Fibroblast of lung (primary cell): ENCODE measurements at regions not wholly inside any gene's neighbourhood (a gene's known extent, or its start where the extent isn't known, plus 50 kb on each side); places are given as distances from the start of the nearest gene placed in this dataset.

Experiments
- DNase-seq, 2 donors: peaks; one replicate each; pipeline versions ENCODE4 v3.0.0 to v3.0.0-alpha.2; 2010; ENCODE audit warnings: low read depth in 2 of 2
- H2AFZ ChIP-seq: 2 replicates; pipeline ENCODE4 v1.5.1; 2012; ENCODE audit warnings: low read length, control low read depth, inconsistent platforms
- H3K27ac ChIP-seq: 2 replicates; pipeline ENCODE4 v1.5.1; 2011; ENCODE audit warnings: low read length, control low read depth; ENCODE audit not compliant: insufficient read depth
- H3K27me3 ChIP-seq: 2 replicates; pipeline ENCODE4 v1.5.1; 2011; ENCODE audit warnings: mild to moderate bottlenecking, low read length; ENCODE audit not compliant: control insufficient read depth, insufficient read depth
- H3K36me3 ChIP-seq: 2 replicates; pipeline ENCODE4 v1.5.1; 2011; ENCODE audit warnings: low read length; ENCODE audit not compliant: control insufficient read depth, insufficient read depth
- H3K4me1 ChIP-seq: 2 replicates; pipeline ENCODE4 v1.5.1; 2011; ENCODE audit warnings: low read length; ENCODE audit not compliant: control insufficient read depth, insufficient read depth; ENCODE audit errors: extremely low read depth
- H3K4me2 ChIP-seq: 2 replicates; pipeline ENCODE4 v1.5.1; 2011; ENCODE audit warnings: low read length, control low read depth; ENCODE audit not compliant: insufficient read depth; ENCODE audit errors: extremely low read depth
- H3K4me3 ChIP-seq, 4 experiments: fragments of 200-600 bp in 1 of 4; sonication (generic) in 1 of 4; replicated peaks in 1 of 4; 2 replicates each; pipeline ENCODE4 v1.5.1; 2011 to 2016; ENCODE audit warnings: low read length in 4 of 4, low read depth in 3 of 4, mild to moderate bottlenecking in 3 of 4, control low read depth in 2 of 4, inconsistent platforms in 1 of 4, mixed read lengths in 1 of 4; ENCODE audit not compliant: insufficient read depth in 1 of 4; ENCODE audit errors: control extremely low read depth in 1 of 4
- H3K79me2 ChIP-seq: 2 replicates; pipeline ENCODE4 v1.5.1; 2012; ENCODE audit warnings: mild to moderate bottlenecking, low read length, inconsistent platforms; ENCODE audit not compliant: control insufficient read depth, insufficient read depth
- H3K9ac ChIP-seq: 2 replicates; pipeline ENCODE4 v1.5.1; 2011; ENCODE audit warnings: mild to moderate bottlenecking, low read length, control low read depth; ENCODE audit not compliant: insufficient read depth
- H3K9me3 ChIP-seq: 2 replicates; pipeline ENCODE4 v1.5.1; 2012; ENCODE audit warnings: low read depth, low read length; ENCODE audit not compliant: control insufficient read depth, insufficient read depth
- H4K20me1 ChIP-seq: 2 replicates; pipeline ENCODE4 v1.5.1; 2011; ENCODE audit warnings: low read length; ENCODE audit not compliant: control insufficient read depth, insufficient read depth; ENCODE audit errors: extremely low read depth
- EZH2 ChIP-seq: IDR thresholded peaks from 2 replicates; pipeline ENCODE4 v1.5.1; 2012; ENCODE audit warnings: low read length, control low read depth, mild to moderate bottlenecking; ENCODE audit errors: missing control alignments
- TF ChIP-seq, protein P1 (sequence below), 2 donors: IDR thresholded peaks in 1 of 2; conservative IDR thresholded peaks in 1 of 2; 1 replicate in 1 of 2; 2 replicates in 1 of 2; pipeline ENCODE4 v1.5.1; 2011 to 2012; ENCODE audit warnings: low read length in 2 of 2, control low read depth in 1 of 2, inconsistent platforms in 1 of 2, low read depth in 1 of 2, mild to moderate bottlenecking in 1 of 2

- Histone ChIP-seq H3K4me1 (no peaks in the 10 kb centered on the region), H3K79me2 (no peaks in the 10 kb centered on the region), H3K27ac (no peak overlapping the region), H2AFZ (no peak overlapping the region), H3K4me3 (no peak overlapping the region), H3K27me3 (no peaks in the 10 kb centered on the region), H3K4me2 (no peak overlapping the region), H3K36me3 (no peaks in the 10 kb centered on the region), H3K9me3 (no peaks in the 10 kb centered on the region), H4K20me1 (no peaks in the 10 kb centered on the region), H3K9ac (no peak overlapping the region)
- DNase-seq, result no peak
- TF ChIP-seq, protein P1, sequence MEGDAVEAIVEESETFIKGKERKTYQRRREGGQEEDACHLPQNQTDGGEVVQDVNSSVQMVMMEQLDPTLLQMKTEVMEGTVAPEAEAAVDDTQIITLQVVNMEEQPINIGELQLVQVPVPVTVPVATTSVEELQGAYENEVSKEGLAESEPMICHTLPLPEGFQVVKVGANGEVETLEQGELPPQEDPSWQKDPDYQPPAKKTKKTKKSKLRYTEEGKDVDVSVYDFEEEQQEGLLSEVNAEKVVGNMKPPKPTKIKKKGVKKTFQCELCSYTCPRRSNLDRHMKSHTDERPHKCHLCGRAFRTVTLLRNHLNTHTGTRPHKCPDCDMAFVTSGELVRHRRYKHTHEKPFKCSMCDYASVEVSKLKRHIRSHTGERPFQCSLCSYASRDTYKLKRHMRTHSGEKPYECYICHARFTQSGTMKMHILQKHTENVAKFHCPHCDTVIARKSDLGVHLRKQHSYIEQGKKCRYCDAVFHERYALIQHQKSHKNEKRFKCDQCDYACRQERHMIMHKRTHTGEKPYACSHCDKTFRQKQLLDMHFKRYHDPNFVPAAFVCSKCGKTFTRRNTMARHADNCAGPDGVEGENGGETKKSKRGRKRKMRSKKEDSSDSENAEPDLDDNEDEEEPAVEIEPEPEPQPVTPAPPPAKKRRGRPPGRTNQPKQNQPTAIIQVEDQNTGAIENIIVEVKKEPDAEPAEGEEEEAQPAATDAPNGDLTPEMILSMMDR (conservative IDR thresholded peaks at IDR 0.05 in 1 of 2, IDR thresholded peaks at IDR 0.05 in 1 of 2; ENCODE audit: low read depth in 1 of 2, low read length in 2 of 2), result no peak
- TF ChIP-seq EZH2, result no peak
These were observed 454.4 kb downstream of the BRD1 start for GRCh38 chr22:49373289-49373666.

DNA sequence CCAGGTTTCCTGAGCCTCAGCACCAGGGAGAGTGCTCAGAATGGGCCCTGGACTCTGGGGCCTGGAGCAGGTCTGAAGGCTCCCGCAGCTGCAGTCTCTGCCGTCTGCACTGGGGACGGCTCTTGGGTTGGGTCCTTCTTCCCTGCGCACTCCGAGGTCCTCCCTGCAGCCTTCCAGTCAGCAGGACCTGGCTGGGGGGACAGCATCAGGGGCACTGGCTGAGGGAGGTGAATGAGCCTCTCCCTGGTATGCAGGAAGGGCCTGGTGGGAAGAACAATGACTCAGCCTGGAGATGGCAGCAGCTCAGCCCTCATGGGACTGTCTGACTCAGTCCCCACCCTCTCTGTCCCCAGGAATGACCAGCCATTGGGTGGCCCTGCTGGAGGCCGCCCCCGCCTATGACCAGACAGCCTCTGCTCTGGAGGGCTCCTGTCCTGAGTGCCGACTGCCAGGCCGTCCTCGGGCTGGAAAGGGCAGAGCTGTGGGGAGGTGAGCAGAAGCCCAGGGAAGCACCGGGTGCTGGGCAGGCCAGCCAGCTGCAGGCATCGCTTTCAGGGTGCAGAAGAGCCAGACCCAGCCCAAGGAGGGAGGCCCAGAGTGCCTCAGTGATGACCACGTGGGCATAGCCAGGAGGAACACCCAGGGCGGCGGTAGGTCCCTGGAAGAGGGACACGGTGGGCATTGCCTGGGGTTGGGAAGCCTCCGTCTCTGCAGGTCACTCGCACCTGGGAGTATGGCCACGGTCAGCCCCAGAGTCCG, 455.0 kb downstream of the BRD1 start:
- H3K4me1 ChIP-seq, result no peaks in the 10 kb centered on the region
- TF ChIP-seq EZH2, result no peak
- TF ChIP-seq, protein P1 (conservative IDR thresholded peaks at IDR 0.05 in 1 of 2, IDR thresholded peaks at IDR 0.05 in 1 of 2; ENCODE audit: low read depth in 1 of 2, low read length in 2 of 2), result no peak
- no peaks in the 10 kb centered on the region for H4K20me1 ChIP-seq
- DNase-seq, result no peak
- H3K4me2 ChIP-seq, result no peak overlapping the region
- no peaks in the 10 kb centered on the region for H3K27me3 ChIP-seq
- no peaks in the 10 kb centered on the region for H3K36me3 ChIP-seq
- no peak overlapping the region for H3K4me3 ChIP-seq
- no peak overlapping the region for H2AFZ ChIP-seq
- H3K27ac ChIP-seq, result no peak overlapping the region
- H3K9me3 ChIP-seq, result no peaks in the 10 kb centered on the region
- H3K9ac ChIP-seq, result no peak overlapping the region
- no peaks in the 10 kb centered on the region for H3K79me2 ChIP-seq

DNA sequence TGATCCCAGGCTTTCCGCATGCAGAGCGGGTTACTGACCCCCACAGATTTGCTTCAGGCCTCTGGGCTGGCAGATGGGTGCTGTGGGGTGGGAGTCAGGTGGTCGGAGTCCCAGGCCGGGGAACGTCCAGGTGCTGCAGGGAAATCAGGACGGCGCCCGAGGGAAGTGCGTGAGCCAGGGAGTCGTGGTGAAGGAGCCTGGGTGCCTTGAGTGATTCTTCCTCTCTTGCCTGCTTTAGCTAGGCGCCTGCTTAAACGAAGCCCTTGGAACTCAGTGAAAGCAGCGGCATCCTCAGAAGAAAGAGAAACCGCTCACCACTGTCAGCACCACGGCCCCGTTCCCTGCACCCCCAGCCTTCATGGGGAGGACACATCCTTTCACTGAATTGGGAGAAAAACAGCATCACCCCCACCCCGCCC, 455.6 kb downstream of the BRD1 start:
- DNase-seq, result no peak
- Histone ChIP-seq H3K9ac (no peak overlapping the region), H3K9me3 (no peaks in the 10 kb centered on the region), H3K27me3 (no peaks in the 10 kb centered on the region), H3K4me1 (no peaks in the 10 kb centered on the region), H3K4me3 (no peak overlapping the region), H3K36me3 (no peaks in the 10 kb centered on the region), H3K27ac (no peak overlapping the region), H3K4me2 (no peak overlapping the region), H4K20me1 (no peaks in the 10 kb centered on the region), H2AFZ (no peak overlapping the region), H3K79me2 (no peaks in the 10 kb centered on the region)
- TF ChIP-seq EZH2, result no peak
- TF ChIP-seq, protein P1 (conservative IDR thresholded peaks at IDR 0.05 in 1 of 2, IDR thresholded peaks at IDR 0.05 in 1 of 2; ENCODE audit: low read depth in 1 of 2, low read length in 2 of 2), result no peak
